ENCODE measurements at regions not wholly inside any gene's neighbourhood (a gene's known extent, or its start where the extent isn't known, plus 50 kb on each side); places are given as distances from the start of the nearest gene placed in this dataset.

- H2BK20ac ChIP-seq (ENCODE audit: low read depth, low read length, poor library complexity, severe bottlenecking) = no peak overlapping the region
Measured at GRCh38 chr4:30953799-30954198, 233.6 kb downstream of the PCDH7 start.

More at GRCh38 chr4:30953799-30954198, 233.6 kb downstream of the PCDH7 start:
- no peak overlapping the region for H2AK5ac ChIP-seq (ENCODE audit: insufficient read length, low read length)
- no peak for TF ChIP-seq CTCF (conservative IDR thresholded peaks at IDR 0.05)
- no peaks in the 10 kb centered on the region for H3K27me3 Mint-ChIP-seq (ENCODE audit: low read depth)
- H3K4me1 ChIP-seq (ENCODE audit: insufficient read depth, low read length) = no peaks in the 10 kb centered on the region; the same call in 1 of the 2 replicates
- H3K79me2 ChIP-seq (ENCODE audit: insufficient read depth, low read length) = no peaks in the 10 kb centered on the region
- no peak overlapping the region for H3T11ph ChIP-seq (ENCODE audit: low read length)
- no peak overlapping the region for H4K5ac ChIP-seq (ENCODE audit: insufficient read length, low read depth, low read length)
- H3K36me3 Mint-ChIP-seq (ENCODE audit: insufficient read depth in 1 of 3, low read depth in 3 of 3) = no peaks in the 10 kb centered on the region
- H3K9me3 ChIP-seq (ENCODE audit: control insufficient read depth, low read depth, low read length) = no peaks in the 10 kb centered on the region
- no peak overlapping the region for H3K4me2 ChIP-seq (ENCODE audit: insufficient read depth, insufficient read length, low read length)
- no peaks in the 10 kb centered on the region for H3K23me2 ChIP-seq (ENCODE audit: insufficient read length, low read depth, low read length, poor library complexity, severe bottlenecking)
- H4K8ac ChIP-seq (replicated peaks; ENCODE audit: insufficient read length, low read depth, low read length) = no peak overlapping the region
- no peak overlapping the region for H3K9ac ChIP-seq (ENCODE audit: extremely low read depth, insufficient read length, low read length)
- H3K27me3 ChIP-seq (ENCODE audit: insufficient read depth, low read length) = no peaks in the 10 kb centered on the region
- no CpG with 5 or more reads among the region's 1 CpG for WGBS (ENCODE audit: extremely low coverage, insufficient read length, low lambda C conversion rate)
- no peaks in the 10 kb centered on the region; a peak in 1 of 5 replicates for H3K9me3 Mint-ChIP-seq
- H4K20me1 ChIP-seq (ENCODE audit: control insufficient read depth, insufficient read depth, insufficient read length) = no peaks in the 10 kb centered on the region
- no peak overlapping the region for H3K23ac ChIP-seq (ENCODE audit: insufficient read length, low read depth, low read length)
- H3K18ac ChIP-seq (ENCODE audit: insufficient read length, low read depth, low read length) = no peak overlapping the region
- H3K27ac Mint-ChIP-seq = no peak overlapping the region
- H2BK15ac ChIP-seq (ENCODE audit: low read depth, low read length) = no peak overlapping the region
- H2BK5ac ChIP-seq (ENCODE audit: insufficient read length, low read length) = no peak overlapping the region
- no peak overlapping the region for H3K4ac ChIP-seq (ENCODE audit: low read depth, low read length)
- H3K56ac ChIP-seq (ENCODE audit: insufficient read length, low read depth, low read length) = no peak overlapping the region
- no peak overlapping the region for H3K27ac ChIP-seq (ENCODE audit: insufficient read length, low read depth, low read length)
- H3K14ac ChIP-seq (ENCODE audit: insufficient read depth, low read length) = no peak overlapping the region
- no peak overlapping the region for H4K91ac ChIP-seq (ENCODE audit: insufficient read length, low read depth, low read length)
- H3K4me1 Mint-ChIP-seq = peaks cover 8 to 11% of the 10 kb centered on the region in 2 experiments
- H2BK12ac ChIP-seq (ENCODE audit: insufficient read length, low read depth, low read length) = no peak overlapping the region
- H2AFZ ChIP-seq (ENCODE audit: low read length) = no peak overlapping the region
- no peak overlapping the region for H3K4me3 Mint-ChIP-seq
- H3K79me1 ChIP-seq (ENCODE audit: insufficient read depth, low read depth, low read length, poor library complexity, severe bottlenecking) = no peaks in the 10 kb centered on the region
- no peak overlapping the region for H2BK120ac ChIP-seq (ENCODE audit: low read depth, low read length, poor library complexity, severe bottlenecking)
- no peak for DNase-seq

Data from H9 (cell line).